ENCODE measurements at regions not wholly inside any gene's neighbourhood (a gene's known extent, or its start where the extent isn't known, plus 50 kb on each side); places are given as distances from the start of the nearest gene placed in this dataset.

GRCh38 chr14:98689951-98690350 is 582.0 kb downstream of the BCL11B start:
- Histone ChIP-seq H3K9me2 (ENCODE audit: insufficient read depth) (no peaks in the 10 kb centered on the region), H3K9me3 (ENCODE audit: low read depth) (no peaks in the 10 kb centered on the region), H3K27ac (no peak overlapping the region), H3K36me3 (ENCODE audit: low read depth) (no peaks in the 10 kb centered on the region), H3K4me3 (no peak overlapping the region), H4K20me1 (ENCODE audit: insufficient read depth) (no peaks in the 10 kb centered on the region), H2AFZ (no peak overlapping the region), H3K79me2 (ENCODE audit: insufficient read depth) (no peaks in the 10 kb centered on the region), H3F3A (ENCODE audit: insufficient read depth) (no peaks in the 10 kb centered on the region), H3K27me3 (replicated peaks; ENCODE audit: insufficient read depth) (no peaks in the 10 kb centered on the region), H3K9ac (no peak overlapping the region), H3K4me1 (ENCODE audit: insufficient read depth) (no peaks in the 10 kb centered on the region), H3K4me2 (ENCODE audit: unreplicated experiment) (no peak overlapping the region)
- 41 to 47% methylated on average over 3 of the region's 3 CpGs for WGBS, 2 experiments (ENCODE audit: low coverage in 1 of 2, low lambda C conversion rate in 2 of 2, missing lambda C conversion rate in 2 of 2)
- no peak for DNase-seq
- no peak for TF ChIP-seq EZH2phosphoT487 (IDR thresholded peaks at IDR 0.05; ENCODE audit: insufficient read depth, low read depth)
- no peak for TF ChIP-seq EZH2 (IDR thresholded peaks at IDR 0.05; ENCODE audit: insufficient read depth, poor library complexity, severe bottlenecking)
- in situ Hi-C loops (cut with MboI), result no loop called here

GRCh38 chr14:98692832-98693231 is 579.2 kb downstream of the BCL11B start:
- H3K4me3 ChIP-seq, result no peak overlapping the region
- no peak overlapping the region for H2AFZ ChIP-seq
- no peaks in the 10 kb centered on the region for H3K9me2 ChIP-seq (ENCODE audit: insufficient read depth)
- TF ChIP-seq EZH2 (IDR thresholded peaks at IDR 0.05; ENCODE audit: insufficient read depth, poor library complexity, severe bottlenecking), result no peak
- TF ChIP-seq EZH2phosphoT487 (IDR thresholded peaks at IDR 0.05; ENCODE audit: insufficient read depth, low read depth), result no peak
- H4K20me1 ChIP-seq (ENCODE audit: insufficient read depth), result no peaks in the 10 kb centered on the region
- WGBS, 2 experiments (ENCODE audit: low coverage in 1 of 2, low lambda C conversion rate in 2 of 2, missing lambda C conversion rate in 2 of 2), result 47 to 48% methylated on average over 5 of the region's 5 CpGs
- no peaks in the 10 kb centered on the region for H3K9me3 ChIP-seq (ENCODE audit: low read depth)
- no peak for DNase-seq
- H3K9ac ChIP-seq, result no peak overlapping the region
- no peaks in the 10 kb centered on the region for H3K79me2 ChIP-seq (ENCODE audit: insufficient read depth)
- no peaks in the 10 kb centered on the region for H3K36me3 ChIP-seq (ENCODE audit: low read depth)
- no peak overlapping the region for H3K27ac ChIP-seq
- no peaks in the 10 kb centered on the region for H3F3A ChIP-seq (ENCODE audit: insufficient read depth)
- no peak overlapping the region for H3K4me2 ChIP-seq (ENCODE audit: unreplicated experiment)
- H3K4me1 ChIP-seq (ENCODE audit: insufficient read depth), result no peaks in the 10 kb centered on the region
- in situ Hi-C loops (cut with MboI), result no loop called here
- no peaks in the 10 kb centered on the region for H3K27me3 ChIP-seq (replicated peaks; ENCODE audit: insufficient read depth)

GRCh38 chr14:98694541-98694940 is 577.5 kb downstream of the BCL11B start:
- H3K4me2 ChIP-seq (ENCODE audit: unreplicated experiment), result no peak overlapping the region
- H3K79me2 ChIP-seq (ENCODE audit: insufficient read depth), result no peaks in the 10 kb centered on the region
- DNase-seq, result no peak
- no peaks in the 10 kb centered on the region for H3K9me3 ChIP-seq (ENCODE audit: low read depth)
- H3F3A ChIP-seq (ENCODE audit: insufficient read depth), result no peaks in the 10 kb centered on the region
- H3K27me3 ChIP-seq (replicated peaks; ENCODE audit: insufficient read depth), result no peaks in the 10 kb centered on the region
- H3K9me2 ChIP-seq (ENCODE audit: insufficient read depth), result no peaks in the 10 kb centered on the region
- H2AFZ ChIP-seq, result no peak overlapping the region
- no peaks in the 10 kb centered on the region for H3K4me1 ChIP-seq (ENCODE audit: insufficient read depth)
- in situ Hi-C loops (cut with MboI), result no loop called here
- no peak overlapping the region for H3K27ac ChIP-seq
- H3K9ac ChIP-seq, result no peak overlapping the region
- TF ChIP-seq EZH2phosphoT487 (IDR thresholded peaks at IDR 0.05; ENCODE audit: insufficient read depth, low read depth), result no peak
- no peak for TF ChIP-seq EZH2 (IDR thresholded peaks at IDR 0.05; ENCODE audit: insufficient read depth, poor library complexity, severe bottlenecking)
- H4K20me1 ChIP-seq (ENCODE audit: insufficient read depth), result no peaks in the 10 kb centered on the region
- H3K36me3 ChIP-seq (ENCODE audit: low read depth), result no peaks in the 10 kb centered on the region
- no peak overlapping the region for H3K4me3 ChIP-seq

GRCh38 chr14:98695809-98696208 is 576.2 kb downstream of the BCL11B start:
- Histone ChIP-seq H3K9me2 (ENCODE audit: insufficient read depth) (no peaks in the 10 kb centered on the region), H3K27me3 (replicated peaks; ENCODE audit: insufficient read depth) (no peaks in the 10 kb centered on the region), H3K4me1 (ENCODE audit: insufficient read depth) (no peaks in the 10 kb centered on the region), H3K4me3 (no peak overlapping the region), H3K27ac (no peak overlapping the region), H3K4me2 (ENCODE audit: unreplicated experiment) (no peak overlapping the region), H2AFZ (no peak overlapping the region), H3K9ac (no peak overlapping the region), H3K36me3 (ENCODE audit: low read depth) (no peaks in the 10 kb centered on the region), H3K79me2 (ENCODE audit: insufficient read depth) (no peaks in the 10 kb centered on the region), H3K9me3 (ENCODE audit: low read depth) (no peaks in the 10 kb centered on the region), H3F3A (ENCODE audit: insufficient read depth) (no peaks in the 10 kb centered on the region), H4K20me1 (ENCODE audit: insufficient read depth) (no peaks in the 10 kb centered on the region)
- WGBS, 2 experiments (ENCODE audit: low coverage in 1 of 2, low lambda C conversion rate in 2 of 2, missing lambda C conversion rate in 2 of 2), result 21 to 27% methylated on average over 1 of the region's 1 CpG
- TF ChIP-seq EZH2phosphoT487 (IDR thresholded peaks at IDR 0.05; ENCODE audit: insufficient read depth, low read depth) (no peak), EZH2 (IDR thresholded peaks at IDR 0.05; ENCODE audit: insufficient read depth, poor library complexity, severe bottlenecking) (no peak)
- DNase-seq, result no peak
- in situ Hi-C loops (cut with MboI), result no loop called here

GRCh38 chr14:98698341-98698740 is 573.7 kb downstream of the BCL11B start:
- WGBS, 2 experiments (ENCODE audit: low coverage in 1 of 2, low lambda C conversion rate in 2 of 2, missing lambda C conversion rate in 2 of 2), result 19 to 34% methylated on average over 3 of the region's 3 CpGs
- Histone ChIP-seq H3K9me3 (ENCODE audit: low read depth) (no peaks in the 10 kb centered on the region), H3K4me2 (ENCODE audit: unreplicated experiment) (no peak overlapping the region), H3K4me1 (ENCODE audit: insufficient read depth) (no peaks in the 10 kb centered on the region), H3K27me3 (replicated peaks; ENCODE audit: insufficient read depth) (no peaks in the 10 kb centered on the region), H4K20me1 (ENCODE audit: insufficient read depth) (no peaks in the 10 kb centered on the region), H3K79me2 (ENCODE audit: insufficient read depth) (no peaks in the 10 kb centered on the region), H3K9ac (no peak overlapping the region), H3F3A (ENCODE audit: insufficient read depth) (no peaks in the 10 kb centered on the region), H3K27ac (no peak overlapping the region), H2AFZ (no peak overlapping the region), H3K4me3 (no peak overlapping the region), H3K9me2 (ENCODE audit: insufficient read depth) (no peaks in the 10 kb centered on the region), H3K36me3 (ENCODE audit: low read depth) (no peaks in the 10 kb centered on the region)
- no peak for DNase-seq
- in situ Hi-C loops (cut with MboI), result no loop called here
- TF ChIP-seq EZH2 (IDR thresholded peaks at IDR 0.05; ENCODE audit: insufficient read depth, poor library complexity, severe bottlenecking) (no peak), EZH2phosphoT487 (IDR thresholded peaks at IDR 0.05; ENCODE audit: insufficient read depth, low read depth) (no peak)

Data from GM23248 (cell line).